ENCODE measurements at regions not wholly inside any gene's neighbourhood (a gene's known extent, or its start where the extent isn't known, plus 50 kb on each side); places are given as distances from the start of the nearest gene placed in this dataset.

GRCh38 chr4:3644849-3645627 is 112.8 kb upstream of the LRPAP1 start:
- no peak for TF ChIP-seq CTCF (IDR thresholded peaks at IDR 0.05)
- no peak for TF ChIP-seq EP300 (IDR thresholded peaks at IDR 0.05)

All from stomach (tissue), 4 donors.